ENCODE measurements at regions not wholly inside any gene's neighbourhood (a gene's known extent, or its start where the extent isn't known, plus 50 kb on each side); places are given as distances from the start of the nearest gene placed in this dataset.

DNA sequence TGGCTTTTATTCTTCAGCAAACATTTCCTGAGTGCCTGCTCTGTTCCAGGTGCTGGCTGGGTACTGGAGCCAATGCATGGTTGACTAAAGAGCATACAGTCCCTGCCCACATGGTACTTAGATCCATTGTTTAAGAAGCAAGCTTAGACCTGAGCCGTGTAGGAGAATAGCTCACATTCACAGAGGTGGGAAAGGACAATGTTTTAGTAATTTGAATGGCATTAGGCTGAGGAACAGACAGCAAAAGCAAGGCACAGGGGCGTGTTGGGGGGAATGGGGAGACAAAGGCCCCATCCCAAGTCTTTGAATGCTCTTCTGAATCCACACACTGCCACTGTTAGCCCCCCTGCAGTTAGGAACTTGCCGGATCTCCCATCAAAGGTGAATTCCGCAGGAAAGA lies 388.2 kb upstream of the RGMA start:
- no peaks in the 10 kb centered on the region for H3K36me3 Mint-ChIP-seq (ENCODE audit: unreplicated experiment)
- TF ChIP-seq, protein P1, sequence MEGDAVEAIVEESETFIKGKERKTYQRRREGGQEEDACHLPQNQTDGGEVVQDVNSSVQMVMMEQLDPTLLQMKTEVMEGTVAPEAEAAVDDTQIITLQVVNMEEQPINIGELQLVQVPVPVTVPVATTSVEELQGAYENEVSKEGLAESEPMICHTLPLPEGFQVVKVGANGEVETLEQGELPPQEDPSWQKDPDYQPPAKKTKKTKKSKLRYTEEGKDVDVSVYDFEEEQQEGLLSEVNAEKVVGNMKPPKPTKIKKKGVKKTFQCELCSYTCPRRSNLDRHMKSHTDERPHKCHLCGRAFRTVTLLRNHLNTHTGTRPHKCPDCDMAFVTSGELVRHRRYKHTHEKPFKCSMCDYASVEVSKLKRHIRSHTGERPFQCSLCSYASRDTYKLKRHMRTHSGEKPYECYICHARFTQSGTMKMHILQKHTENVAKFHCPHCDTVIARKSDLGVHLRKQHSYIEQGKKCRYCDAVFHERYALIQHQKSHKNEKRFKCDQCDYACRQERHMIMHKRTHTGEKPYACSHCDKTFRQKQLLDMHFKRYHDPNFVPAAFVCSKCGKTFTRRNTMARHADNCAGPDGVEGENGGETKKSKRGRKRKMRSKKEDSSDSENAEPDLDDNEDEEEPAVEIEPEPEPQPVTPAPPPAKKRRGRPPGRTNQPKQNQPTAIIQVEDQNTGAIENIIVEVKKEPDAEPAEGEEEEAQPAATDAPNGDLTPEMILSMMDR (IDR thresholded peaks at IDR 0.05; ENCODE audit: partially characterized antibody, unreplicated experiment) = no peak
- DNase-seq = no peak
- peaks cover 3% of the 10 kb centered on the region for H3K4me1 Mint-ChIP-seq (ENCODE audit: low read depth, unreplicated experiment)
- no peak overlapping the region for H3K27ac Mint-ChIP-seq (ENCODE audit: unreplicated experiment)
- no peaks in the 10 kb centered on the region for H3K9me3 Mint-ChIP-seq (ENCODE audit: unreplicated experiment)
- no peak overlapping the region for H3K4me3 Mint-ChIP-seq (ENCODE audit: unreplicated experiment)
- H3K27me3 Mint-ChIP-seq (ENCODE audit: unreplicated experiment) = peaks cover 2% of the 10 kb centered on the region

DNA sequence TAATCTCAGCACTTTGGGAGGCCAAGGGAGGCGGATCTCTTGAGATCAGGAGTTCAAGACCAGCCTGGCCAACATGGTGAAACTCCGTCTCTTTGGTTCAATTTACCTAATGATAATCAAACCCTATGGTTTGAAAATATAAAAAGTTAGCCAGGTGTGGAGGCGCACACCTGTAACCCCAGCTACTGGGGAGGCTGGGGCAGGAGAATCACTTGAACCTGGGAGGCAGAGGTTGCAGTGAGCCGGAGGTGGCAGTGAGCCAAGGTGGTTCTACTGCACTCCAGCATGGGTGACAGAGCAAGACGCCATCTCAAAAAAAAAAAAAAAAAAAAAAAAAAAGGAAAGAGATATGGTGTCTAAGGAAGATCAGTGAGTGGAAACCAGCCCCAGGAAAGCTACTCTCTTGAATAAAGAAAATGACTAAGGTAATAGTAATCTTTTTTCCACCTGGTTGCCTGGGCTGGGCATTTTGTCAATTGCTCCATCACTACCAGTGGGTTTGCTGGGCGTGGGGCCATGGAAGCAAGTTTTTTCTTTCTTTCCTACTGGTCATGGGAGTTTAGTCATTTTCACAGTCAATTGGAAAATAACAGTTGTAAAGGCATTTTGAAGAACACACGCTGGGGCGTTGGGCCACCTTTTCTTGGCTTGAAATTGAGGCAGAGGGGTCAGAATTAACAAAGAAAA lies 387.6 kb upstream of the RGMA start:
- H3K27me3 Mint-ChIP-seq (ENCODE audit: unreplicated experiment) = peaks cover 2% of the 10 kb centered on the region
- no peaks in the 10 kb centered on the region for H3K9me3 Mint-ChIP-seq (ENCODE audit: unreplicated experiment)
- TF ChIP-seq, protein P1 (IDR thresholded peaks at IDR 0.05; ENCODE audit: partially characterized antibody, unreplicated experiment) = no peak
- peaks cover 3% of the 10 kb centered on the region for H3K4me1 Mint-ChIP-seq (ENCODE audit: low read depth, unreplicated experiment)
- H3K27ac Mint-ChIP-seq (ENCODE audit: unreplicated experiment) = no peak overlapping the region
- H3K4me3 Mint-ChIP-seq (ENCODE audit: unreplicated experiment) = no peak overlapping the region
- H3K36me3 Mint-ChIP-seq (ENCODE audit: unreplicated experiment) = no peaks in the 10 kb centered on the region
- no peak for DNase-seq

DNA sequence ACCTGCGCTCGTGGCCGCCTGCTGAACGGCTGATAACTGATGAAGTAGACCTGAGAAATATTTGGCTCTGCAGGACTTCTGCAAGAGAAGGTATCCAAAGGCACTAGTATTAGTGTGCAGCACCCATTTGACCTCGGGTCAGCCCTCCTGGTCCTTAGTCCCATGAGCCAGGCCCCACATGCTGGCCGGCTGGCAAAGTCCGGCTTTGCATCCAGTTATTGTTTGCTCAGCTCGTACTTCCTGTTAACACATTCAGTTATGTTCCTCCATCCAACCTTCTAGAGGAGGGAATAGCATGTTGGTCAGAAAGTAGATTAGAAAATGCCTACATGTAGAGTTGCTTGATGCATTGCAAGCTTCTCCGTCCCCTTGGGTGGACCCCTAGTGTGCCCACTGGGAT lies 385.7 kb upstream of the RGMA start:
- H3K9me3 Mint-ChIP-seq (ENCODE audit: unreplicated experiment) = no peaks in the 10 kb centered on the region
- no peak for DNase-seq
- no peak overlapping the region for H3K4me3 Mint-ChIP-seq (ENCODE audit: unreplicated experiment)
- H3K36me3 Mint-ChIP-seq (ENCODE audit: unreplicated experiment) = no peaks in the 10 kb centered on the region
- H3K27me3 Mint-ChIP-seq (ENCODE audit: unreplicated experiment) = peaks cover 2% of the 10 kb centered on the region
- TF ChIP-seq, protein P1 (IDR thresholded peaks at IDR 0.05; ENCODE audit: partially characterized antibody, unreplicated experiment) = no peak
- H3K4me1 Mint-ChIP-seq (ENCODE audit: low read depth, unreplicated experiment) = peaks cover 5% of the 10 kb centered on the region
- no peak overlapping the region for H3K27ac Mint-ChIP-seq (ENCODE audit: unreplicated experiment)

DNA sequence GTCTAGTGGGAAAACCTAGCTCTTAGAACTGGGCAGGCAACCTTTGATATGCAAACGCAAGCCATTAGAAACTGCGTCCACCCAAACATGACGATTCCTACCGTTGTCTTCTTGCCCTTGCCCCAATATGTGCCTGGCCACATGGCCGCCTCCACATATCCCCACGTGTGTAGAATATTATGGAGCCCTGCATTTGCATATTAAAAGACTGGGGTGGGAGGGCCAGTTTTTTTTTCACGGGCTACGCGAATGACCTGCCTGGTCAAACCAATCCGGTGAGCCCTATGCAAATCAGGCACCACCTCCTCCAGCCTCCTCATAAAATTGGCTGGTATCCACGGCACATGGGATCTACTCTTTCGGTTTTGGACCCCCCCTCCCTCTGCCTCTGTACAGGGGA lies 381.0 kb upstream of the RGMA start:
- peak overlapping the region; percentile 35 for H3K4me3 Mint-ChIP-seq (ENCODE audit: unreplicated experiment)
- peaks cover 3% of the 10 kb centered on the region for H3K36me3 Mint-ChIP-seq (ENCODE audit: unreplicated experiment)
- H3K9me3 Mint-ChIP-seq (ENCODE audit: unreplicated experiment) = peaks cover 12% of the 10 kb centered on the region
- peak overlapping the region; percentile 5 for H3K27ac Mint-ChIP-seq (ENCODE audit: unreplicated experiment)
- peaks cover 32% of the 10 kb centered on the region for H3K4me1 Mint-ChIP-seq (ENCODE audit: low read depth, unreplicated experiment)
- no peak for DNase-seq
- TF ChIP-seq, protein P1 (IDR thresholded peaks at IDR 0.05; ENCODE audit: partially characterized antibody, unreplicated experiment) = no peak
- peaks cover 10% of the 10 kb centered on the region for H3K27me3 Mint-ChIP-seq (ENCODE audit: unreplicated experiment)

DNA sequence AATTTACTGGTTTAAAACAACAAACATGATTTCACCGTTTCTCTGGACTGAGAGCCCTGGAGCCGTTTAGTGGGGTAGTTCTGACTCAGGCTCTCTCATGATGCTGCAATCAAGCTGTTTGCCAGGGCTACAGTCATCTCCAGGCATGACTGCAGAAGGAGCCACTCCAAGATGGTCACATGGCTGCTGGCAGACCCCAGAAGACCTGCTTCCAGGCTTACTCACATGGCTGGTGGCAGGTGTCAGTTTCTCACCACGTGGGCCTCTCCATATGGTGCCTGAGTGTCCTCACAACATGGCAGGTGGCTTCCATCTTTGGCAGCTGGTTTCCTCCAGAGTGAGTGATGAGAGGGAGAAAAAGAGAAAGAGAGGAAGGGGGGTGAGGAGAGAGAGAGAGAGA lies 378.3 kb upstream of the RGMA start:
- peaks cover 12% of the 10 kb centered on the region for H3K9me3 Mint-ChIP-seq (ENCODE audit: unreplicated experiment)
- peaks cover 42% of the 10 kb centered on the region for H3K4me1 Mint-ChIP-seq (ENCODE audit: low read depth, unreplicated experiment)
- H3K27me3 Mint-ChIP-seq (ENCODE audit: unreplicated experiment) = peaks cover 10% of the 10 kb centered on the region
- TF ChIP-seq, protein P1 (IDR thresholded peaks at IDR 0.05; ENCODE audit: partially characterized antibody, unreplicated experiment) = no peak
- peaks cover 7% of the 10 kb centered on the region for H3K36me3 Mint-ChIP-seq (ENCODE audit: unreplicated experiment)
- H3K27ac Mint-ChIP-seq (ENCODE audit: unreplicated experiment) = peak overlapping the region; percentile 95
- H3K4me3 Mint-ChIP-seq (ENCODE audit: unreplicated experiment) = peak overlapping the region; percentile 67
- peak; percentile 82 for DNase-seq
